C4-2B (cell line): ENCODE measurements at regions not wholly inside any gene's neighbourhood (a gene's known extent, or its start where the extent isn't known, plus 50 kb on each side); places are given as distances from the start of the nearest gene placed in this dataset.
"Not testable (repeated sequence)": the region's sequence is repeated elsewhere in the genome, so short reads cannot be mapped to it uniquely, and the experiment has no call there.

Experiments
- ZFX ChIP-seq: fragments of 450-650 bp; IDR thresholded peaks from 2 replicates; pipeline ENCODE4 v1.6.1; 2017
- TF ChIP-seq, protein P1 (sequence below): fragments of 450-650 bp; conservative IDR thresholded peaks from 2 replicates; pipeline ENCODE4 v1.5.1; 2017; ENCODE audit warnings: mild to moderate bottlenecking

DNA sequence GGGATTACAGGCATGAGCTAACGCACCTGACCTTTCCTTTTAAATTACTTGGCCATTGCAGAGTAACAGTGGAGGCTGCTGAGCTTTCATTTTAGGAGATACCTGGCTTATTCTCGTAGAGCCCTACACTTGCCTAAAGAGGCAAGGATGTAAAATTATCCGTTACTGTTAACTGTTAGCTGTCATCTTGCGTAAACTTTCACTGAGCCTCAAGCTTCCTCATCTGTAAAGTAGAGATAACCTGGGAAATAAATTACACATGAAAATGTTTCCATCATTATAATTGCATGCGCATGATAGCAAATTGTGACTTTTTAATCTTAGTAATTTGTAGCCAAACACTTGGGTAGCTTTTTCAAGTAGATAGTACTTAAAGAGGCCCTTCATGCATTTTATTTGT lies 118.8 kb upstream of the VKORC1L1 start:
- TF ChIP-seq, protein P1, sequence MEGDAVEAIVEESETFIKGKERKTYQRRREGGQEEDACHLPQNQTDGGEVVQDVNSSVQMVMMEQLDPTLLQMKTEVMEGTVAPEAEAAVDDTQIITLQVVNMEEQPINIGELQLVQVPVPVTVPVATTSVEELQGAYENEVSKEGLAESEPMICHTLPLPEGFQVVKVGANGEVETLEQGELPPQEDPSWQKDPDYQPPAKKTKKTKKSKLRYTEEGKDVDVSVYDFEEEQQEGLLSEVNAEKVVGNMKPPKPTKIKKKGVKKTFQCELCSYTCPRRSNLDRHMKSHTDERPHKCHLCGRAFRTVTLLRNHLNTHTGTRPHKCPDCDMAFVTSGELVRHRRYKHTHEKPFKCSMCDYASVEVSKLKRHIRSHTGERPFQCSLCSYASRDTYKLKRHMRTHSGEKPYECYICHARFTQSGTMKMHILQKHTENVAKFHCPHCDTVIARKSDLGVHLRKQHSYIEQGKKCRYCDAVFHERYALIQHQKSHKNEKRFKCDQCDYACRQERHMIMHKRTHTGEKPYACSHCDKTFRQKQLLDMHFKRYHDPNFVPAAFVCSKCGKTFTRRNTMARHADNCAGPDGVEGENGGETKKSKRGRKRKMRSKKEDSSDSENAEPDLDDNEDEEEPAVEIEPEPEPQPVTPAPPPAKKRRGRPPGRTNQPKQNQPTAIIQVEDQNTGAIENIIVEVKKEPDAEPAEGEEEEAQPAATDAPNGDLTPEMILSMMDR, result not testable (repeated sequence)
- TF ChIP-seq ZFX, result not testable (repeated sequence)
